Endothelial cell of umbilical vein (primary cell): ENCODE measurements at regions not wholly inside any gene's neighbourhood (a gene's known extent, or its start where the extent isn't known, plus 50 kb on each side); places are given as distances from the start of the nearest gene placed in this dataset.

Experiments
- BruUV-seq: library from RNA; stranded (reverse); fragments of 400-500 nt; replicated peaks from 2 replicates; lab custom pipeline; 2021; lab: Mats Ljungman, UMichigan
- CTCF ChIA-PET: fragments of 300-600, 350-600 bp; sonication (Branson Sonifier 250); formaldehyde crosslinking; loops from one replicate; lab custom pipeline; 2021; ENCODE audit warnings: antibody characterized with exemption, inconsistent platforms; lab: Charles Lee
- POLR2A ChIA-PET: fragments of 300-600, 350-600 bp; sonication (Branson Sonifier 250); formaldehyde crosslinking; loops from one replicate; lab custom pipeline; 2021; ENCODE audit warnings: antibody characterized with exemption, inconsistent platforms; lab: Charles Lee
- DNase-seq: peaks from one replicate; pipeline ENCODE4 v3.0.0-alpha.2; 2011; ENCODE audit warnings: low read depth, low spot score
- FAIRE-seq: peaks from 2 replicates; lab custom pipeline; 2011; peaks lifted over from hg19 to GRCh38; lab: Jason Lieb, UNC
- H2AFZ ChIP-seq: 2 replicates; pipeline ENCODE4 v1.6.0; 2012; ENCODE audit warnings: low read depth, low read length, control low read depth, inconsistent platforms
- H3K27ac ChIP-seq: 2 replicates; pipeline ENCODE4 v1.5.1; 2011; ENCODE audit warnings: low read depth, mild to moderate bottlenecking, control low read depth, low read length, moderate library complexity; ENCODE audit not compliant: insufficient read depth
- H3K27me3 ChIP-seq, 2 experiments: 2 replicates each; pipeline versions ENCODE4 v1.6.0 to v1.6.1; 2011; ENCODE audit warnings: low read length in 2 of 2, mixed read lengths in 1 of 2; ENCODE audit not compliant: control insufficient read depth in 2 of 2, insufficient read depth in 2 of 2
- H3K36me3 ChIP-seq, 2 experiments: 2 replicates in 1 of 2; 3 replicates in 1 of 2; pipeline ENCODE4 v1.5.1; 2011; ENCODE audit warnings: low read length in 2 of 2, mild to moderate bottlenecking in 1 of 2, moderate library complexity in 1 of 2; ENCODE audit not compliant: control insufficient read depth in 2 of 2, insufficient read depth in 2 of 2; ENCODE audit errors: extremely low read depth in 1 of 2
- H3K4me1 ChIP-seq: 3 replicates; pipeline ENCODE4 v1.5.1; 2011; ENCODE audit warnings: mild to moderate bottlenecking, low read length; ENCODE audit not compliant: control insufficient read depth, insufficient read depth; ENCODE audit errors: extremely low read depth
- H3K4me2 ChIP-seq: 2 replicates; pipeline ENCODE4 v1.6.1; 2011; ENCODE audit warnings: low read length, control low read depth, mixed read lengths; ENCODE audit not compliant: insufficient read depth
- H3K4me3 ChIP-seq, 3 experiments: fragments of 200-600 bp in 1 of 3; sonication (generic), shearing (Covaris generic) in 1 of 3; replicated peaks in 1 of 3; 2 replicates each; pipeline ENCODE4 v1.5.1; 2011 to 2016; ENCODE audit warnings: control low read depth in 3 of 3, low read length in 3 of 3, mild to moderate bottlenecking in 2 of 3, inconsistent platforms in 1 of 3, low read depth in 1 of 3, moderate library complexity in 1 of 3; ENCODE audit not compliant: insufficient read depth in 1 of 3
- H3K79me2 ChIP-seq: 2 replicates; pipeline ENCODE4 v1.6.0; 2012; ENCODE audit warnings: low read length, inconsistent platforms; ENCODE audit not compliant: control insufficient read depth, insufficient read depth
- H3K9ac ChIP-seq: replicated peaks from 2 replicates; pipeline ENCODE3; 2011; ENCODE audit warnings: low read length, control low read depth; ENCODE audit not compliant: insufficient read depth; ENCODE audit errors: extremely low read depth
- H3K9me1 ChIP-seq: replicated peaks from 3 replicates; pipeline ENCODE4 v1.6.0; 2011; ENCODE audit warnings: mild to moderate bottlenecking, low read length; ENCODE audit not compliant: control insufficient read depth, insufficient read depth; ENCODE audit errors: extremely low read depth
- H3K9me3 ChIP-seq: replicated peaks from 2 replicates; pipeline ENCODE4 v1.5.1; 2012; ENCODE audit warnings: low read length, inconsistent platforms; ENCODE audit not compliant: control insufficient read depth, insufficient read depth
- H4K20me1 ChIP-seq: replicated peaks from 2 replicates; pipeline ENCODE3; 2011; ENCODE audit warnings: mild to moderate bottlenecking, low read length; ENCODE audit not compliant: control insufficient read depth, insufficient read depth; ENCODE audit errors: extremely low read depth
- EZH2 ChIP-seq: IDR thresholded peaks from 2 replicates; pipeline ENCODE4 v1.6.1; 2012; ENCODE audit warnings: borderline replicate concordance, low read depth, mild to moderate bottlenecking, moderate library complexity, low read length, inconsistent platforms; ENCODE audit not compliant: severe bottlenecking
- FOS ChIP-seq: IDR thresholded peaks from 2 replicates; pipeline ENCODE4 v1.6.1; 2011; ENCODE audit warnings: mild to moderate bottlenecking, low read length, moderate library complexity, borderline replicate concordance; ENCODE audit not compliant: insufficient read depth
- GATA2 ChIP-seq: IDR thresholded peaks from 2 replicates; pipeline ENCODE4 v1.7.0; 2011; ENCODE audit warnings: low read depth, mild to moderate bottlenecking, moderate library complexity, mixed read lengths, low read length; ENCODE audit not compliant: insufficient read length, insufficient read depth
- JUN ChIP-seq: IDR thresholded peaks from 2 replicates; pipeline ENCODE4 v1.6.1; 2011; ENCODE audit warnings: borderline replicate concordance, low read depth; ENCODE audit not compliant: insufficient read length, insufficient read depth
- MYC ChIP-seq: IDR thresholded peaks from one replicate; pipeline ENCODE4 v1.6.1; 2011; ENCODE audit warnings: mild to moderate bottlenecking, low read depth, low read length
- POLR2A ChIP-seq: IDR thresholded peaks from 2 replicates; pipeline ENCODE4 v1.6.1; 2012; ENCODE audit warnings: low read depth, mild to moderate bottlenecking, control low read depth, low read length
- POLR2AphosphoS5 ChIP-seq: IDR thresholded peaks from 2 replicates; pipeline ENCODE4 v1.6.1; 2012; ENCODE audit warnings: low read depth, mild to moderate bottlenecking, control low read depth, low read length, moderate library complexity; ENCODE audit not compliant: insufficient read depth
- dilution Hi-C: fragments of 300-500 bp; cut with MboI; formaldehyde crosslinking; loops from one replicate; pipeline ENCODE4 v1.15.0; 2019; ENCODE audit warnings: low sequenced_read_pairs; ENCODE audit not compliant: extremely low pct_ligation_motif_present
- intact Hi-C: fragments of 100-400 bp; cut with micrococcal nuclease; formaldehyde crosslinking; loops from one replicate; pipeline ENCODE4 v1.10.0; 2022
- TF ChIP-seq, protein P1 (sequence below): IDR thresholded peaks from 2 replicates; pipeline ENCODE4 v1.6.1; 2011; ENCODE audit not compliant: insufficient read depth, insufficient read length
- TF ChIP-seq, protein P2 (sequence below), 2 donors: IDR thresholded peaks; 1 replicate in 1 of 2; 2 replicates in 1 of 2; pipeline ENCODE4 v1.5.1; 2011; ENCODE audit warnings: low read length in 2 of 2, mild to moderate bottlenecking in 2 of 2, moderate library complexity in 2 of 2, control low read depth in 1 of 2, inconsistent platforms in 1 of 2, low read depth in 1 of 2; ENCODE audit not compliant: insufficient read depth in 1 of 2; ENCODE audit errors: extremely low read depth in 1 of 2

DNA sequence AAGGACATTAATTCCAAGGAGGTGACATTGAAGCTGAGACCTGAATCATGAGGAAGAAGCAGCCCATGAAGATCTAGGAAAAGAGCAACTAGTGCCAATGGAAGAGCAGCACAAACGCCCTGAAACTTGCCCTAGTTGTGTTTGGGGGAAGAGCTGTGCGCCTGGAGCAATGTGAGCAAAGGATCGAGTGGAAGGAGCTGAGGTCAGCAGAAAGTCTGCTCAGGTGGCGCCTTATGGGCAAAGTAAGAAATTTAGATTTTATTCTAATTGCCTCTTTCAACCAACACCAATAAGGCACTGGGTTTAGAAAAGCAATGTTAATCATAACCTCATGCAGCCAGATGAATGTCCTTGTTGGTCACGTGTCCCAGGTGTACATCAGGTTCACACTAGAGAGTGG lies 226.0 kb upstream of the THSD7B start:
- H3K4me3 ChIP-seq = no peak overlapping the region
- H3K27me3 ChIP-seq = no peaks in the 10 kb centered on the region
- H3K9ac ChIP-seq = no peak overlapping the region
- intact Hi-C loops = no loop called here
- ChIA-PET CTCF (no interaction called here), POLR2A (no interaction called here)
- BruUV-seq = no TSS peak
- FAIRE-seq (no peak), DNase-seq (no peak)
- no peaks in the 10 kb centered on the region for H4K20me1 ChIP-seq
- no peak overlapping the region for H3K4me2 ChIP-seq
- no peaks in the 10 kb centered on the region for H3K4me1 ChIP-seq
- dilution Hi-C loops = no loop called here
- no peaks in the 10 kb centered on the region for H3K79me2 ChIP-seq
- no peak overlapping the region for H2AFZ ChIP-seq
- H3K27ac ChIP-seq = no peak overlapping the region
- H3K36me3 ChIP-seq = no peaks in the 10 kb centered on the region
- no peak for TF ChIP-seq GATA2
- TF ChIP-seq, protein P1, sequence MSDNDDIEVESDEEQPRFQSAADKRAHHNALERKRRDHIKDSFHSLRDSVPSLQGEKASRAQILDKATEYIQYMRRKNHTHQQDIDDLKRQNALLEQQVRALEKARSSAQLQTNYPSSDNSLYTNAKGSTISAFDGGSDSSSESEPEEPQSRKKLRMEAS = no peak
- TF ChIP-seq EZH2 = no peak
- TF ChIP-seq JUN = no peak
- no peak for TF ChIP-seq FOS
- TF ChIP-seq, protein P2, sequence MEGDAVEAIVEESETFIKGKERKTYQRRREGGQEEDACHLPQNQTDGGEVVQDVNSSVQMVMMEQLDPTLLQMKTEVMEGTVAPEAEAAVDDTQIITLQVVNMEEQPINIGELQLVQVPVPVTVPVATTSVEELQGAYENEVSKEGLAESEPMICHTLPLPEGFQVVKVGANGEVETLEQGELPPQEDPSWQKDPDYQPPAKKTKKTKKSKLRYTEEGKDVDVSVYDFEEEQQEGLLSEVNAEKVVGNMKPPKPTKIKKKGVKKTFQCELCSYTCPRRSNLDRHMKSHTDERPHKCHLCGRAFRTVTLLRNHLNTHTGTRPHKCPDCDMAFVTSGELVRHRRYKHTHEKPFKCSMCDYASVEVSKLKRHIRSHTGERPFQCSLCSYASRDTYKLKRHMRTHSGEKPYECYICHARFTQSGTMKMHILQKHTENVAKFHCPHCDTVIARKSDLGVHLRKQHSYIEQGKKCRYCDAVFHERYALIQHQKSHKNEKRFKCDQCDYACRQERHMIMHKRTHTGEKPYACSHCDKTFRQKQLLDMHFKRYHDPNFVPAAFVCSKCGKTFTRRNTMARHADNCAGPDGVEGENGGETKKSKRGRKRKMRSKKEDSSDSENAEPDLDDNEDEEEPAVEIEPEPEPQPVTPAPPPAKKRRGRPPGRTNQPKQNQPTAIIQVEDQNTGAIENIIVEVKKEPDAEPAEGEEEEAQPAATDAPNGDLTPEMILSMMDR (IDR thresholded peaks at IDR 0.05; ENCODE audit: extremely low read depth in 1 of 2, insufficient read depth in 1 of 2, low read depth in 1 of 2, low read length in 2 of 2) = no peak
- TF ChIP-seq POLR2A = no peak
- no peak for TF ChIP-seq MYC
- no peak for TF ChIP-seq POLR2AphosphoS5
- peaks cover 3% of the 10 kb centered on the region for H3K9me3 ChIP-seq
- H3K9me1 ChIP-seq = no peaks in the 10 kb centered on the region
